Activated T-cell treated with anti-CD3 and anti-CD28 coated beads, Interleukin-2, amount 50 U/mL, for 72 hours (primary cell): ENCODE measurements at regions not wholly inside any gene's neighbourhood (a gene's known extent, or its start where the extent isn't known, plus 50 kb on each side); places are given as distances from the start of the nearest gene placed in this dataset.
"Not testable (repeated sequence)": the region's sequence is repeated elsewhere in the genome, so short reads cannot be mapped to it uniquely, and the experiment has no call there.

Experiments used
- ATAC-seq, 2 donors: fragments of 150-1000 bp; cut with Tn5 transposase; replicated peaks in 1 of 2; 2 replicates each; pipeline ENCODE4 v1.10.0; 2021; ENCODE audit warnings: moderate library complexity in 2 of 2, mild to moderate bottlenecking in 1 of 2
- DNase-seq, 2 donors: peaks; one replicate each; pipeline ENCODE4 v3.0.0; 2021 to 2022; ENCODE audit warnings: mixed read lengths in 1 of 2
- H3K27ac Mint-ChIP-seq: one replicate; pipeline ENCODE4 v1.8.0; 2022; ENCODE audit warnings: mild to moderate bottlenecking, moderate library complexity, mixed read lengths
- H3K27me3 Mint-ChIP-seq: one replicate; pipeline ENCODE4 v1.8.0; 2022; ENCODE audit warnings: low read depth, mixed read lengths
- H3K36me3 Mint-ChIP-seq, 2 donors: one replicate each; pipeline ENCODE4 v1.8.0; 2022; ENCODE audit warnings: mixed read lengths in 2 of 2, mild to moderate bottlenecking in 1 of 2; ENCODE audit not compliant: insufficient read depth in 2 of 2
- H3K4me1 Mint-ChIP-seq: one replicate; pipeline ENCODE4 v1.8.0; 2022; ENCODE audit warnings: low read depth, mixed read lengths
- H3K4me3 Mint-ChIP-seq, 2 donors: one replicate each; pipeline ENCODE4 v1.8.0; 2022; ENCODE audit warnings: mild to moderate bottlenecking in 2 of 2, mixed read lengths in 2 of 2, moderate library complexity in 2 of 2
- H3K9me3 Mint-ChIP-seq, 2 donors: one replicate each; pipeline ENCODE4 v1.8.0; 2022; ENCODE audit warnings: mixed read lengths in 2 of 2

DNA sequence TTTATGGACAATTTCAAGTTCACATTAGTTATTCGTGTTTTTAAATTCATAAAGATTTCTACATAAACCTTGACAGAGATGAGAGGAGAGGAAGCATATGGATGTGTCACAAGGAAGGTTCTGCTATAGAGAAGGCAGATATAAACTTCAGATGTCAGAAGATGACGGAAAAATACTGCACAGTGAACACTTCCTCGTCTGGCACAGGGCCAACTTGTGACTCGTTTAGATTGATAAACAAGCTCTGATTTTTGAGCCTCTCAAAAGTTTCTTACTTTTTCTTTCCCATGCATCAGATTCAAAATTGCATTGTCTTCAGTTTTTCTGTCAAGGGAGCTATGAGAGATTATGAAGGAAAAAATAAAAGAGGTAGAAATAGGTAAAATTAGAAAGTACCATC, 156.4 kb upstream of the MINDY3 start:
- peaks cover 0 to 6% of the 10 kb centered on the region in 2 donors for H3K9me3 Mint-ChIP-seq
- ATAC-seq (no peak), DNase-seq (no peak)
- H3K27me3 Mint-ChIP-seq: no peaks in the 10 kb centered on the region
- peaks cover 0 to 2% of the 10 kb centered on the region in 2 donors for H3K36me3 Mint-ChIP-seq
- no peak overlapping the region for H3K27ac Mint-ChIP-seq
- H3K4me3 Mint-ChIP-seq: no peak overlapping the region
- H3K4me1 Mint-ChIP-seq: no peaks in the 10 kb centered on the region

GRCh38 chr10:16020836-16021235, 160.5 kb upstream of the MINDY3 start:
- no peaks in the 10 kb centered on the region for H3K4me1 Mint-ChIP-seq
- no peaks in the 10 kb centered on the region for H3K27me3 Mint-ChIP-seq
- DNase-seq (no peak), ATAC-seq (no peak)
- H3K36me3 Mint-ChIP-seq: peaks cover 0 to 2% of the 10 kb centered on the region in 2 donors
- H3K9me3 Mint-ChIP-seq: peaks cover 2 to 6% of the 10 kb centered on the region in 2 donors
- H3K27ac Mint-ChIP-seq: no peak overlapping the region
- no peak overlapping the region for H3K4me3 Mint-ChIP-seq

DNA sequence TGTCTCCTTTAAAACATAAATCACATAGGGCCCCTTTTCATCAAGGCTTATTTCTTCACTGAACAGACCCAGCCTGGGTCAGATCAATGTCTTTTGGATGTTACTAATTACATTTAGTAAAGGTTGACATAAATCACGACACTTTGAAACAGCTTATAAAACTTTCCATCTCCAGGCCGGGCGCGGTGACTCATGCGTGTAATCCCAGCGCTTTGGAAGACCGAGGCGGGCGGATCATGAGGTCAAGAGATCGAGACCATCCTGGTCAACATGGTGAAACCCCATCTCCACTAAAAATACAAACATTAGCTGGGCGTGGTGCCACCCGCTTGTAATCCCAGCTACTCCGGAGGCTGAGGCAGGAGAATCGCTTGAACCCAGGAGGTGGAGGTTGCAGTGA, 166.5 kb upstream of the MINDY3 start:
- not testable (repeated sequence) for H3K4me1 Mint-ChIP-seq, H3K36me3 Mint-ChIP-seq

DNA sequence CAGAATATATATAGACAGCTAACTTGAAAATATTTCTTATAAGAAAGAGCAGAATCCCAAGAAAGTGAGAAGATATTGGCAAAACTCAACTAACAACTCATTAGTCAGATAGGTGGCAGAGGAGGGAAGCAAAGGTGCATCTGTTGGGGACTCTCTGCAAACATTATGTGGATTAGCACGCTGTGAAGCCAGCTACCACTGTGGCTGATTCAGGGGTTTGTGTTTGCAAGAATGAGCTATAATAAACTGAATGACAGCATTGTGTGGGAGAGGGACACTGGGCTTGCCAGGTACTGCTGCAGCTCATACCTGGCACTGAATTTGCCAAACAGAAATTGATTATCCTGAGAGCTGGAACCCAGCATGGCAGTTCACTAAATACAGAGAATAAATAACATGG, 170.3 kb upstream of the MINDY3 start:
- no peaks in the 10 kb centered on the region for H3K4me1 Mint-ChIP-seq
- H3K4me3 Mint-ChIP-seq: no peak overlapping the region
- peaks cover 0 to 2% of the 10 kb centered on the region in 2 donors for H3K36me3 Mint-ChIP-seq
- H3K27me3 Mint-ChIP-seq: no peaks in the 10 kb centered on the region
- no peak overlapping the region for H3K27ac Mint-ChIP-seq
- DNase-seq: no peak
- H3K9me3 Mint-ChIP-seq: peaks cover 0 to 10% of the 10 kb centered on the region in 2 donors
- no peak for ATAC-seq

More for the DNA sequence above, 166.5 kb upstream of the MINDY3 start:
- not testable (repeated sequence) for H3K4me3 Mint-ChIP-seq, H3K27me3 Mint-ChIP-seq, DNase-seq, H3K9me3 Mint-ChIP-seq, H3K27ac Mint-ChIP-seq, ATAC-seq

DNA sequence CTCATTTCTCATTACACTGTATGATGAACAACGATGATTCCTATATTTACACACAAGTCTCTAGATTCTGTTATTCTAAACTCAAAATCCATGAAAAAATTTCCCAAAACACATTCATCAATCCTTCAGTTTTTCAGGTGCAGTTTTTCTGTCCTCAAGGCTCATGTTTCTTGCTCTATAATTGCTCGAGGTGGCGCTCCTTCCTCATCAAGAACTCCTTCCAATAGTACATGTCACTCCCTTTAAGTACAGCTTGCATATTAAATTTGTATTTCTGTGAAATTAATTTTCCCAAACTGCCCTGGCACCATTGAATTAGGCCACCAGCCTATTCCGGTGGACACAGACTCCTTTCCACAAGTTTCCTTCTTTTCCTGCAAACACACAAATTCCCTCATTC, 188.7 kb upstream of the MINDY3 start:
- H3K36me3 Mint-ChIP-seq: no peaks in the 10 kb centered on the region
- H3K4me1 Mint-ChIP-seq: no peaks in the 10 kb centered on the region

GRCh38 chr10:16049782-16050181, 189.5 kb upstream of the MINDY3 start:
- Mint-ChIP-seq H3K27ac (no peak overlapping the region), H3K9me3 (peaks cover 0 to 1% of the 10 kb centered on the region in 2 donors), H3K4me1 (no peaks in the 10 kb centered on the region), H3K36me3 (no peaks in the 10 kb centered on the region), H3K4me3 (no peak overlapping the region), H3K27me3 (no peaks in the 10 kb centered on the region)
- ATAC-seq (no peak), DNase-seq (no peak)

More for the DNA sequence above, 188.7 kb upstream of the MINDY3 start:
- Mint-ChIP-seq H3K27me3 (no peaks in the 10 kb centered on the region), H3K9me3 (no peaks in the 10 kb centered on the region), H3K27ac (no peak overlapping the region), H3K4me3 (no peak overlapping the region)
- no peak for DNase-seq
- no peak for ATAC-seq

GRCh38 chr10:16063350-16063749, 203.0 kb upstream of the MINDY3 start:
- Mint-ChIP-seq H3K4me3 (no peak overlapping the region), H3K27ac (no peak overlapping the region), H3K27me3 (no peaks in the 10 kb centered on the region), H3K4me1 (no peaks in the 10 kb centered on the region), H3K9me3 (peaks cover 7 to 8% of the 10 kb centered on the region in 2 donors), H3K36me3 (peaks cover 0 to 2% of the 10 kb centered on the region in 2 donors)
- no peak for ATAC-seq
- no peak for DNase-seq

GRCh38 chr10:16083551-16083950, 223.2 kb upstream of the MINDY3 start:
- peaks cover 2 to 15% of the 10 kb centered on the region in 2 donors for H3K9me3 Mint-ChIP-seq
- not testable (repeated sequence) for H3K4me3 Mint-ChIP-seq, ATAC-seq, DNase-seq, H3K36me3 Mint-ChIP-seq, H3K4me1 Mint-ChIP-seq, H3K27ac Mint-ChIP-seq, H3K27me3 Mint-ChIP-seq

- no peak for DNase-seq
- H3K27me3 Mint-ChIP-seq: no peaks in the 10 kb centered on the region
- peaks cover 0 to 2% of the 10 kb centered on the region in 2 donors for H3K9me3 Mint-ChIP-seq
- no peaks in the 10 kb centered on the region for H3K36me3 Mint-ChIP-seq
- H3K27ac Mint-ChIP-seq: no peak overlapping the region
- no peak overlapping the region for H3K4me3 Mint-ChIP-seq
- no peak for ATAC-seq
- no peaks in the 10 kb centered on the region for H3K4me1 Mint-ChIP-seq
These were observed 244.8 kb upstream of the MINDY3 start for GRCh38 chr10:16105082-16105481.

DNA sequence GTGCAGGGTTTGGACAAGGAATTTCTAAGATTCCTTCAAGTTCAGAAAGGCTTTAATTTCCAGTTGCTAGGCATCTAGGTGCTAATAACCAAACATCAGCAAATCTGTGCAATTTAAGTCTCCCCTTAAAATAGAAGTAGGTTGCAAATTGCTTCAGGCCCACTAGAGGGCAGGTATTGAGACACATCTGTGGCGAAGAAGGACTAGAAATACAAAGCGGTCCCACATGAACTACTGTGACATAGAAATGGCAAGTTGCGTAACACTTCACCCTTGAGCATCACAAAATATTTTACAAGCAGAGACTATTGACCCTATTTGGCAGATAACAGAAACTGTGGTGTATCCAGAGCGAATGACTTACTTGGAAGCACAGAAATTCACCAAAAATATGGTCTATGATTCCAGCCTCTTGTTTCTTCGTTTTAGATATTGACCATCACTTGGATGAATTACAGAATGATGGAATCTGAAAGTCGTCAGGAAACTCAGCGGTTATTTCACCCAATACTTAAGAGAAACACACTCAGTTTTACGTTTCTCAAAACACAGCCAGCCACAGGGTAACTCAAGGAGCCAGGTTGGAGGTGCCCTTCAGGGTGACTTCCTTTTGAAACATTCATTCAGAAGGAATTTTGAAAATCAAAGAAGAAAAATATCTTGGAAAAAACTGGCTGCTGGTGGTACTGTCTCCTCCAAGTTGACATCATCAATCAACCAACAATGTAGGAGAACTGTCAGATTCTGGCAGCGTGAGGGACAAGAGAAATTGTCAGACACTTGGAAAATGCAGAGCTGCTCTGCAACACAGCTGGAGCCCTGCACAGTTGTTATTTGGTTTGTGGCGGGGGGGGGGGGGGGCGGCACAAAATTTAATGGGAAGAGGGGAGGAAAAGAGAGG, 256.3 kb upstream of the MINDY3 start:
- H3K4me1 Mint-ChIP-seq: no peaks in the 10 kb centered on the region
- H3K27me3 Mint-ChIP-seq: no peaks in the 10 kb centered on the region
- DNase-seq: peak; percentile 3 to 8
- H3K9me3 Mint-ChIP-seq: no peaks in the 10 kb centered on the region
- H3K27ac Mint-ChIP-seq: no peak overlapping the region
- no peak overlapping the region for H3K4me3 Mint-ChIP-seq
- no peaks in the 10 kb centered on the region for H3K36me3 Mint-ChIP-seq
- no peak for ATAC-seq

- Mint-ChIP-seq H3K27me3 (no peaks in the 10 kb centered on the region), H3K4me3 (no peak overlapping the region), H3K9me3 (no peaks in the 10 kb centered on the region), H3K36me3 (no peaks in the 10 kb centered on the region), H3K27ac (no peak overlapping the region), H3K4me1 (no peaks in the 10 kb centered on the region)
- DNase-seq (no peak), ATAC-seq (no peak)
These were observed 257.0 kb upstream of the MINDY3 start for GRCh38 chr10:16117305-16117695.

- no peaks in the 10 kb centered on the region for H3K27me3 Mint-ChIP-seq
- ATAC-seq: no peak
- H3K27ac Mint-ChIP-seq: no peak overlapping the region
- H3K4me1 Mint-ChIP-seq: no peaks in the 10 kb centered on the region
- H3K36me3 Mint-ChIP-seq: no peaks in the 10 kb centered on the region
- H3K9me3 Mint-ChIP-seq: no peaks in the 10 kb centered on the region
- no peak overlapping the region for H3K4me3 Mint-ChIP-seq
- no peak for DNase-seq
These were observed 259.1 kb upstream of the MINDY3 start for GRCh38 chr10:16119445-16119844.

DNA sequence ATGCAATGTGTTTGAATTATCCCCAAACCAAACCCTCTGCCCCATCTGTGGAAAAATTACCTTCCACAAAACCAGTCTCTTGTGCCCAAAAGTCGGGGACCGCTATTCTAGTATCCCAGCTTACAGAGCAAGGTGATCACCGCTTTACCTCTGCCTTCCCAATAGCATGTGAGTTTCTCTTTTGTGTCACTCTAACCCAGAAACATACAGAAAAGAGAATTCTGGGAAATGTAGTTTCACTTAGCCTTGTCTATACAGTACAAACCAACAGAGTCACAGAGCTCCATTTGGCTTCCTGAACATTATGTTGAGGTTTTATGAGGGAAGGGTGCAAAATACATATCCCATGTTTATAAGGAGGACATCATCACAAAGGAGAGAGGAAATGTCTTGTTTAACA, 260.3 kb upstream of the MINDY3 start:
- ATAC-seq: no peak
- Mint-ChIP-seq H3K27ac (no peak overlapping the region), H3K27me3 (no peaks in the 10 kb centered on the region), H3K9me3 (no peaks in the 10 kb centered on the region), H3K36me3 (no peaks in the 10 kb centered on the region), H3K4me3 (no peak overlapping the region), H3K4me1 (no peaks in the 10 kb centered on the region)
- no peak for DNase-seq

DNA sequence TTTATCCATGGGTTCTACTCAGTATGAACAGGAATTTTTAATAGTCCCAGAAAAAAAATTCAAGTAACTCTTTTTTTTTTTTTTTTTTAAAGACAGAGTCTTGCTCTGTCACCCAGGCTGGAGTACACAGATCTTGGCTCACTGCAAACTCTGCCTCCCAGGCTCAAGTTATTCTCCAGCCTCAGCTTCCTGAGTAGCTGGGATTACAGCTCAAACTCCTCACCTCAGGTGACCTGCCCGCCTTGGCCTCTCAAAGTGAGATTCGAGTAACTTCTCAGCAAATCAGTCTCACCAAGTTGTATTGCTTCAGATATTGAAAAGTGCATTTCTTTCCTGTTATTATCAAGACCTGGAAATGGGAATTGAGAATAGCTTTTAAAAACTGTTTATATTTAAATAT, 281.2 kb upstream of the MINDY3 start:
- no peaks in the 10 kb centered on the region for H3K27me3 Mint-ChIP-seq
- H3K9me3 Mint-ChIP-seq: peaks cover 0 to 2% of the 10 kb centered on the region in 2 donors

More for the DNA sequence above, 281.2 kb upstream of the MINDY3 start:
- Mint-ChIP-seq H3K27ac (no peak overlapping the region), H3K4me3 (no peak overlapping the region), H3K36me3 (no peaks in the 10 kb centered on the region), H3K4me1 (no peaks in the 10 kb centered on the region)
- ATAC-seq: no peak
- DNase-seq: no peak
